ENCODE measurements at regions not wholly inside any gene's neighbourhood (a gene's known extent, or its start where the extent isn't known, plus 50 kb on each side); places are given as distances from the start of the nearest gene placed in this dataset.

DNA sequence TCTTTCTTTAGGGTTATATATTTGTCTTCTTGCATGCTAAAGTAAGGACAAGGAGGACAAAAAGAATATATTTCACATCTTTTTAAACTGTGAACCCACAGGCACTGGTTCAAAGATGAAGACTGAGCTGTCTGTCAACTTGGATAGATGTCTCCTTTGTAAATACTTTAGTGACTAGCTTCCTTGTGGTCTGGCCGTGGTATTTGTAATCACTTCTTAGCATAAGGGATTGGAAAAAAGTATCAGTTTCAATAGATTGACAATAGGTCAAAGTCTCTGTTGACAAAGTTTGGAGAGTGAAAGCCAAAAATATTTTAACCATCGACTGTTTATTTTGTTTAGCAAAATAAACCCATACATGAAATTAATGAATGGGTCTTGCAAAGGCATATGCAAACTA lies 91.4 kb downstream of the TMEM167A start (continued):
- TF ChIP-seq, protein P1, sequence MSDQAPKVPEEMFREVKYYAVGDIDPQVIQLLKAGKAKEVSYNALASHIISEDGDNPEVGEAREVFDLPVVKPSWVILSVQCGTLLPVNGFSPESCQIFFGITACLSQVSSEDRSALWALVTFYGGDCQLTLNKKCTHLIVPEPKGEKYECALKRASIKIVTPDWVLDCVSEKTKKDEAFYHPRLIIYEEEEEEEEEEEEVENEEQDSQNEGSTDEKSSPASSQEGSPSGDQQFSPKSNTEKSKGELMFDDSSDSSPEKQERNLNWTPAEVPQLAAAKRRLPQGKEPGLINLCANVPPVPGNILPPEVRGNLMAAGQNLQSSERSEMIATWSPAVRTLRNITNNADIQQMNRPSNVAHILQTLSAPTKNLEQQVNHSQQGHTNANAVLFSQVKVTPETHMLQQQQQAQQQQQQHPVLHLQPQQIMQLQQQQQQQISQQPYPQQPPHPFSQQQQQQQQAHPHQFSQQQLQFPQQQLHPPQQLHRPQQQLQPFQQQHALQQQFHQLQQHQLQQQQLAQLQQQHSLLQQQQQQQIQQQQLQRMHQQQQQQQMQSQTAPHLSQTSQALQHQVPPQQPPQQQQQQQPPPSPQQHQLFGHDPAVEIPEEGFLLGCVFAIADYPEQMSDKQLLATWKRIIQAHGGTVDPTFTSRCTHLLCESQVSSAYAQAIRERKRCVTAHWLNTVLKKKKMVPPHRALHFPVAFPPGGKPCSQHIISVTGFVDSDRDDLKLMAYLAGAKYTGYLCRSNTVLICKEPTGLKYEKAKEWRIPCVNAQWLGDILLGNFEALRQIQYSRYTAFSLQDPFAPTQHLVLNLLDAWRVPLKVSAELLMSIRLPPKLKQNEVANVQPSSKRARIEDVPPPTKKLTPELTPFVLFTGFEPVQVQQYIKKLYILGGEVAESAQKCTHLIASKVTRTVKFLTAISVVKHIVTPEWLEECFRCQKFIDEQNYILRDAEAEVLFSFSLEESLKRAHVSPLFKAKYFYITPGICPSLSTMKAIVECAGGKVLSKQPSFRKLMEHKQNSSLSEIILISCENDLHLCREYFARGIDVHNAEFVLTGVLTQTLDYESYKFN (CRISPR knock-in tag; conservative IDR thresholded peaks at IDR 0.05), result peak; percentile 58; the same call in 1 of the 2 replicates
- TF ChIP-seq EP300 (IDR thresholded peaks at IDR 0.05; ENCODE audit: low read depth in 2 of 2, low read length in 2 of 2) (peak in 1 of 2 experiments; percentile 69; a peak in 2 of 4 replicates), EP300 (CRISPR knock-in tag; IDR thresholded peaks at IDR 0.05; ENCODE audit: borderline replicate concordance) (no peak), FOXA3 (CRISPR knock-in tag; IDR thresholded peaks at IDR 0.05) (peak; percentile 65), NR2F6 (IDR thresholded peaks at IDR 0.05) (peak; percentile 32; the same call in 1 of the 2 replicates), NR2F6 (CRISPR knock-in tag; IDR thresholded peaks at IDR 0.05) (no peak), ZNF564 (CRISPR knock-in tag; IDR thresholded peaks at IDR 0.05) (no peak), NFIC (IDR thresholded peaks at IDR 0.05; ENCODE audit: low read length) (peak; percentile 40; the same call in 1 of the 2 replicates), TEAD2 (CRISPR knock-in tag; IDR thresholded peaks at IDR 0.05) (no peak), HNRNPK (IDR thresholded peaks at IDR 0.05; ENCODE audit: low read depth, low read length, poor library complexity, severe bottlenecking) (no peak), KDM6A (CRISPR knock-in tag; IDR thresholded peaks at IDR 0.05; ENCODE audit: low read depth) (0 out of 2 replicates have a peak, but pooled peaks have one; percentile 30), HNF4G (IDR thresholded peaks at IDR 0.05; ENCODE audit: borderline replicate concordance, low read depth, low read length) (peak; percentile 26; the same call in 1 of the 2 replicates), HNF4G (CRISPR knock-in tag; IDR thresholded peaks at IDR 0.05; ENCODE audit: borderline replicate concordance, low read depth) (no peak), RCOR2 (CRISPR knock-in tag; IDR thresholded peaks at IDR 0.05) (0 out of 2 replicates have a peak, but pooled peaks have one; percentile 17), ZNF776 (CRISPR knock-in tag; IDR thresholded peaks at IDR 0.05) (no peak), FOXJ3 (CRISPR knock-in tag; IDR thresholded peaks at IDR 0.05; ENCODE audit: borderline replicate concordance) (peak; percentile 76; the same call in 1 of the 2 replicates), CCDC6 (CRISPR knock-in tag; IDR thresholded peaks at IDR 0.05) (no peak), GATAD2A (CRISPR knock-in tag; IDR thresholded peaks at IDR 0.05) (peak; percentile 38; the same call in 1 of the 2 replicates), ZFP36 (IDR thresholded peaks at IDR 0.05; ENCODE audit: borderline replicate concordance, low read depth, low read length, partially characterized antibody) (no peak), U2AF2 (IDR thresholded peaks at IDR 0.05; ENCODE audit: low read depth, low read length) (no peak), HMG20A (CRISPR knock-in tag; IDR thresholded peaks at IDR 0.05; ENCODE audit: borderline replicate concordance) (peak; percentile 41; the same call in 1 of the 2 replicates), CREM (IDR thresholded peaks at IDR 0.05) (0 out of 2 replicates have a peak, but pooled peaks have one; percentile 40), CREM (CRISPR knock-in tag; IDR thresholded peaks at IDR 0.05) (no peak), ISL2 (CRISPR knock-in tag; IDR thresholded peaks at IDR 0.05) (peak; percentile 62), HNF4A (CRISPR knock-in tag; IDR thresholded peaks at IDR 0.05) (peak; percentile 60)
- TF ChIP-seq, protein P2, sequence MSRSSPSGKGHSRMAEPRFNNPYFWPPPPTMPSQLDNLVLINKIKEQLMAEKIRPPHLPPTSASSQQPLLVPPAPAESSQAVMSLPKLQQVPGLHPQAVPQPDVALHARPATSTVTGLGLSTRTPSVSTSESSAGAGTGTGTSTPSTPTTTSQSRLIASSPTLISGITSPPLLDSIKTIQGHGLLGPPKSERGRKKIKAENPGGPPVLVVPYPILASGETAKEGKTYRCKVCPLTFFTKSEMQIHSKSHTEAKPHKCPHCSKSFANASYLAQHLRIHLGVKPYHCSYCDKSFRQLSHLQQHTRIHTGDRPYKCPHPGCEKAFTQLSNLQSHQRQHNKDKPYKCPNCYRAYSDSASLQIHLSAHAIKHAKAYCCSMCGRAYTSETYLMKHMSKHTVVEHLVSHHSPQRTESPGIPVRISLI (CRISPR knock-in tag; IDR thresholded peaks at IDR 0.05; ENCODE audit: borderline replicate concordance), result 0 out of 2 replicates have a peak, but pooled peaks have one; percentile 25
- TF ChIP-seq, protein P3, sequence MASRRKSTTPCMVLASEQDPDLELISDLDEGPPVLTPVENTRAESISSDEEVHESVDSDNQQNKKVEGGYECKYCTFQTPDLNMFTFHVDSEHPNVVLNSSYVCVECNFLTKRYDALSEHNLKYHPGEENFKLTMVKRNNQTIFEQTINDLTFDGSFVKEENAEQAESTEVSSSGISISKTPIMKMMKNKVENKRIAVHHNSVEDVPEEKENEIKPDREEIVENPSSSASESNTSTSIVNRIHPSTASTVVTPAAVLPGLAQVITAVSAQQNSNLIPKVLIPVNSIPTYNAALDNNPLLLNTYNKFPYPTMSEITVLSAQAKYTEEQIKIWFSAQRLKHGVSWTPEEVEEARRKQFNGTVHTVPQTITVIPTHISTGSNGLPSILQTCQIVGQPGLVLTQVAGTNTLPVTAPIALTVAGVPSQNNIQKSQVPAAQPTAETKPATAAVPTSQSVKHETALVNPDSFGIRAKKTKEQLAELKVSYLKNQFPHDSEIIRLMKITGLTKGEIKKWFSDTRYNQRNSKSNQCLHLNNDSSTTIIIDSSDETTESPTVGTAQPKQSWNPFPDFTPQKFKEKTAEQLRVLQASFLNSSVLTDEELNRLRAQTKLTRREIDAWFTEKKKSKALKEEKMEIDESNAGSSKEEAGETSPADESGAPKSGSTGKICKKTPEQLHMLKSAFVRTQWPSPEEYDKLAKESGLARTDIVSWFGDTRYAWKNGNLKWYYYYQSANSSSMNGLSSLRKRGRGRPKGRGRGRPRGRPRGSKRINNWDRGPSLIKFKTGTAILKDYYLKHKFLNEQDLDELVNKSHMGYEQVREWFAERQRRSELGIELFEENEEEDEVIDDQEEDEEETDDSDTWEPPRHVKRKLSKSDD (CRISPR knock-in tag; IDR thresholded peaks at IDR 0.05; ENCODE audit: low read depth), result no peak

Data from HepG2 (cell line).